22Rv1 (cell line): ENCODE measurements at regions not wholly inside any gene's neighbourhood (a gene's known extent, or its start where the extent isn't known, plus 50 kb on each side); places are given as distances from the start of the nearest gene placed in this dataset.
A peak's percentile ranks its signal among the peaks of the same experiment; 100 is the strongest.

Experiments
- H3K27ac ChIP-seq: fragments of 450-650 bp; 2 replicates; pipeline ENCODE4 v1.5.1; 2017
- ZFX ChIP-seq: fragments of 450-650 bp; IDR thresholded peaks from 2 replicates; pipeline ENCODE4 v1.6.1; 2017; ENCODE audit warnings: antibody characterized with exemption, borderline replicate concordance
- TF ChIP-seq, protein P1 (sequence below): fragments of 450-650 bp; IDR thresholded peaks from 2 replicates; pipeline ENCODE4 v1.5.1; 2017; ENCODE audit warnings: mild to moderate bottlenecking

DNA sequence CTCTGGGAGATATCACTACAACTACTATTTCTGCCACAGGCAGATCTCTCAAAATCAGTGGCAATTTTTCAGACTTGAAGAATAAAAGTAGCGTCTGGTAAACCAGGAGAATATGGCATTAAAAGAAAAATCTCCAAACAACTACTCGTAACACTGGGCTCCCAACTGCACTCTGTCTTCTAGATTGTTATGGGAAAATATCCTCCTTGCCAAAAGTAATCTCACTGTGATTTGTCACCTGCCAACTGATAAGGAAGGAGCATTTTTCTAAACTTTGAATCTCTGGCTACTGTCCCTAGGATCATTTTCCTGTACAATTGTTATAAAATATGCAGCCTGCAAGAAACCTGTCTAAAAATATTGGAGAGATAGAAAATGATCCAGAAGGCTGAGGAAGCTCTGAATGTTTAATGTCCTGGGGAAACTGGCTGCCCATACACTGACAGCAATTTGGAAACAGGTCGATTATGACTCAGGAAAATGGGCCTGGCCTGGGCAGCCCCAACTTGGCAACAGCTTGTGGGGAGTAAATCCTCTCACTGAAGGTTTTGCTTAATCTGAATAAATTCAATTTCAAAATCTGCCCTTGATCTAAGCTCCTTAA lies 90.5 kb upstream of the DBX1 start:
- TF ChIP-seq ZFX: no peak
- TF ChIP-seq, protein P1, sequence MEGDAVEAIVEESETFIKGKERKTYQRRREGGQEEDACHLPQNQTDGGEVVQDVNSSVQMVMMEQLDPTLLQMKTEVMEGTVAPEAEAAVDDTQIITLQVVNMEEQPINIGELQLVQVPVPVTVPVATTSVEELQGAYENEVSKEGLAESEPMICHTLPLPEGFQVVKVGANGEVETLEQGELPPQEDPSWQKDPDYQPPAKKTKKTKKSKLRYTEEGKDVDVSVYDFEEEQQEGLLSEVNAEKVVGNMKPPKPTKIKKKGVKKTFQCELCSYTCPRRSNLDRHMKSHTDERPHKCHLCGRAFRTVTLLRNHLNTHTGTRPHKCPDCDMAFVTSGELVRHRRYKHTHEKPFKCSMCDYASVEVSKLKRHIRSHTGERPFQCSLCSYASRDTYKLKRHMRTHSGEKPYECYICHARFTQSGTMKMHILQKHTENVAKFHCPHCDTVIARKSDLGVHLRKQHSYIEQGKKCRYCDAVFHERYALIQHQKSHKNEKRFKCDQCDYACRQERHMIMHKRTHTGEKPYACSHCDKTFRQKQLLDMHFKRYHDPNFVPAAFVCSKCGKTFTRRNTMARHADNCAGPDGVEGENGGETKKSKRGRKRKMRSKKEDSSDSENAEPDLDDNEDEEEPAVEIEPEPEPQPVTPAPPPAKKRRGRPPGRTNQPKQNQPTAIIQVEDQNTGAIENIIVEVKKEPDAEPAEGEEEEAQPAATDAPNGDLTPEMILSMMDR: no peak
- no peak overlapping the region for H3K27ac ChIP-seq

- no peak overlapping the region for H3K27ac ChIP-seq
- TF ChIP-seq, protein P1: no peak
- no peak for TF ChIP-seq ZFX
Measured at GRCh38 chr11:20249796-20250195, 89.5 kb upstream of the DBX1 start.

GRCh38 chr11:20249378-20249777 lies 89.1 kb upstream of the DBX1 start:
- TF ChIP-seq, protein P1: no peak
- no peak for TF ChIP-seq ZFX
- no peak overlapping the region for H3K27ac ChIP-seq

DNA sequence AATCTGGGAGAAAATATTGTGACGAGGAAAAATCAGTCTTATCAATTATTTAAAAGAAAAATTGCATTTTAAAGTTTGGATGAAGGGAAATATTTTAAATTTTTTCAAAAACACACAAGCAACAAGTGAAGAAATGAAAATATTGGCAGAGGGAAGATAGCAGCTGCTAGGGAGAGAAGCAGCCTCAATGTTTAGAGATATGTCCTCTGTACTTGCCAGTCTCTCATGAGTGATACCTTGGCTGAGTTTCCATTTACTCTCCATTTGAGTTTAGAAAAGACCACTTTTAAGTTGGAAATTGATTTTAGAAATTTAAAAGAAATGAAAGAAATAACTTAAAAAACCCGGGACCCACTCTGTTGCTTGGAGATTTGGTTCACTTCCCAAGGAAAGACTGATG lies 88.6 kb upstream of the DBX1 start:
- TF ChIP-seq, protein P1: no peak
- no peak for TF ChIP-seq ZFX
- H3K27ac ChIP-seq: no peak overlapping the region

- no peak overlapping the region for H3K27ac ChIP-seq
- TF ChIP-seq, protein P1: no peak
- TF ChIP-seq ZFX: no peak
Measured at GRCh38 chr11:20248121-20248772, 88.0 kb upstream of the DBX1 start.

- no peak overlapping the region for H3K27ac ChIP-seq
- TF ChIP-seq, protein P1: no peak
- no peak for TF ChIP-seq ZFX
Measured at GRCh38 chr11:20247591-20248007, 87.3 kb upstream of the DBX1 start.

GRCh38 chr11:20243974-20244373 lies 83.7 kb upstream of the DBX1 start:
- no peak for TF ChIP-seq ZFX
- TF ChIP-seq, protein P1: peak; percentile 66
- H3K27ac ChIP-seq: no peak overlapping the region
